Kidney epithelial cell (primary cell): ENCODE measurements at regions not wholly inside any gene's neighbourhood (a gene's known extent, or its start where the extent isn't known, plus 50 kb on each side); places are given as distances from the start of the nearest gene placed in this dataset.
A peak's percentile ranks its signal among the peaks of the same experiment; 100 is the strongest.

Experiments
- DNase-seq: peaks from one replicate; pipeline ENCODE4 v3.0.0-alpha.2; 2010; ENCODE audit warnings: low read depth
- H3K27me3 ChIP-seq: 2 replicates; pipeline ENCODE4 v1.6.0; 2011; ENCODE audit warnings: low read length; ENCODE audit not compliant: control insufficient read depth, insufficient read depth
- H3K36me3 ChIP-seq: 2 replicates; pipeline ENCODE4 v1.5.1; 2011; ENCODE audit warnings: low read length; ENCODE audit not compliant: control insufficient read depth, insufficient read depth
- H3K4me3 ChIP-seq: 2 replicates; pipeline ENCODE4 v1.5.1; 2011; ENCODE audit warnings: low read depth, mild to moderate bottlenecking, control low read depth, low read length
- CTCF ChIP-seq: IDR thresholded peaks from 2 replicates; pipeline ENCODE4 v1.5.1; 2011; ENCODE audit warnings: mild to moderate bottlenecking, moderate library complexity, low read length, control low read depth, inconsistent platforms; ENCODE audit not compliant: insufficient read depth, poor library complexity, severe bottlenecking

DNA sequence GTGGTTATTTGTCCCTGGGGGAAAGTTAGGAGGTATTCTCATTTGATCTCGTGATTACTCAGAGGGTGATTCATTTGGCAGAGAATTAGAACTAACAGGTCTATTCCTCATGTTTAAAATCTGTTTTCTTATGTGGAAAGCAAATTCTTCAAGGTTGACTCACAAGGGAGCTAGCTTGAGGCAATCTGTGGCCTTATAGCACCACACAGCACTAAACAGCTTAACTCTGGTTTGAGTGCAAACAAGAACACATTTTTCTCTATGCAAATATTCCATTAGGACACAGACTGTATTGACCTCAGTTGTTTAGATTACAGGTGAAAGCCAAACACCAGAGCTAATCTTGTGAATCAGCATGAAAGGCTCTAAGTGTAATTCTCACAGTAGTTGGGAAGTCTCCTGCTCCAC is 694.4 kb upstream of the POU3F4 start:
- Histone ChIP-seq H3K4me3 (no peak overlapping the region), H3K36me3 (no peaks in the 10 kb centered on the region), H3K27me3 (no peaks in the 10 kb centered on the region)
- DNase-seq, result peak; percentile 83
- TF ChIP-seq CTCF, result no peak

- no peak for DNase-seq
- no peak overlapping the region for H3K4me3 ChIP-seq
- no peaks in the 10 kb centered on the region for H3K27me3 ChIP-seq
- TF ChIP-seq CTCF, result no peak
- no peaks in the 10 kb centered on the region for H3K36me3 ChIP-seq
These were observed 692.1 kb upstream of the POU3F4 start for GRCh38 chrX:82816001-82816400.

DNA sequence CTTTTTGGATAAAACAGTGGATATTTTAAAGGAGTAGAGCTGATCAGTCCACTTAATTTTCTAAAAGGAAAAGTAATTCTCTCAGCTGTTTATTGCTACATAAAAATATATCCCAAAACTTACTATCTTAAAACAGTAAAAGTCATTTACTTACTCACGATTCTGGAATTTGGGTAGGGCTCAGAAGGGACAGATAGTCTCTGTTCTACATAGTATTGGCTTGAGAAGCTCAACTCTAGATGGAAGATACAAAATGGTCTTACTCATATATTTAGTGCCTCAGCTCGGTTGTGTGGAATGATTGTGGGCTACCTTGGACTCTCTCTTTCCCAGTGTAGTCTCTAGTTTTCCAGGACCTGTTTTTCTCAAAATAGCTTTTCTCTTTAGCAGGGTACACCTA is 691.5 kb upstream of the POU3F4 start:
- no peaks in the 10 kb centered on the region for H3K36me3 ChIP-seq
- no peak for TF ChIP-seq CTCF
- no peak for DNase-seq
- H3K27me3 ChIP-seq, result no peaks in the 10 kb centered on the region
- no peak overlapping the region for H3K4me3 ChIP-seq

- H3K4me3 ChIP-seq, result no peak overlapping the region
- TF ChIP-seq CTCF, result no peak
- DNase-seq, result no peak
- H3K27me3 ChIP-seq, result no peaks in the 10 kb centered on the region
- H3K36me3 ChIP-seq, result no peaks in the 10 kb centered on the region
These were observed 665.8 kb upstream of the POU3F4 start for GRCh38 chrX:82842286-82842685.

DNA sequence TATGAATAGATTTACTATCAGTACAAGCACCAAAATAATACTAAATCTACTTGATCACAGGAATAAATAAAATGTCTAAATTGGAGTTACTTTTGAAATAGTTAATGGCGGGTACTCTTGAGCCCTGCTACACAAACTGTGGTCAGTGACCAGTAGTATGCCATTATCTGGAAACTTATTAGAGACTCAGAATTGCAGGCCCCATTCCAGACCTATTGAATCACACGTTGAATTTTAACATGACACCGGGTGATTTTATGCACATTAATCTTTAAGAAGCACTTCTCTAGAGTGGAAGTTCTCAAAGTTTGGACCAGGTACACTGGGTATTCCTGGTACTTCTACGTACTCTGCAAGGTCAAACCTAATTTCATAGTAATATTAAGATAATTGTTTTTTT is 660.0 kb upstream of the POU3F4 start:
- Histone ChIP-seq H3K27me3 (no peaks in the 10 kb centered on the region), H3K4me3 (no peak overlapping the region), H3K36me3 (no peaks in the 10 kb centered on the region)
- TF ChIP-seq CTCF, result no peak
- no peak for DNase-seq
